ENCODE measurements at regions not wholly inside any gene's neighbourhood (a gene's known extent, or its start where the extent isn't known, plus 50 kb on each side); places are given as distances from the start of the nearest gene placed in this dataset.

DNA sequence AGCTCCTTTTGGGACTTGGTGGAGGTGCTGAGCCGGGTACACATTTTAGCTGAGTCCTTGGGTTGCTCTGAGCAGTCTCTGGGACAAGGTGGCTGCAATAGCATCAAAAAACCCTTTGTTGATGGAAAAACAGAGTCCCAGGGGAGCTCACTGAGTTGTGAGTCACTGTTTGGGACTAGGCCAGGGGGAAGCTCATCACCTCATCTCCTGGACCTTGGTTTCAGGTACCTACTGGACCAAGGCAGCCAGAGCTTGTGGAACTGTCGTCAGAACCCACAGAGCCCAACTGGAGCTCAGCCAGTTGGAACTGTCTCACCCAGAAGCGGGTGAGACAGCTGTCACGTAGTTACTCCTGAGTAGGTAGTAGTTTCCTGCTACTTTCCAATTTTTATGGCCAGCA, 146.7 kb downstream of the HLX start:
- TF ChIP-seq, protein P1, sequence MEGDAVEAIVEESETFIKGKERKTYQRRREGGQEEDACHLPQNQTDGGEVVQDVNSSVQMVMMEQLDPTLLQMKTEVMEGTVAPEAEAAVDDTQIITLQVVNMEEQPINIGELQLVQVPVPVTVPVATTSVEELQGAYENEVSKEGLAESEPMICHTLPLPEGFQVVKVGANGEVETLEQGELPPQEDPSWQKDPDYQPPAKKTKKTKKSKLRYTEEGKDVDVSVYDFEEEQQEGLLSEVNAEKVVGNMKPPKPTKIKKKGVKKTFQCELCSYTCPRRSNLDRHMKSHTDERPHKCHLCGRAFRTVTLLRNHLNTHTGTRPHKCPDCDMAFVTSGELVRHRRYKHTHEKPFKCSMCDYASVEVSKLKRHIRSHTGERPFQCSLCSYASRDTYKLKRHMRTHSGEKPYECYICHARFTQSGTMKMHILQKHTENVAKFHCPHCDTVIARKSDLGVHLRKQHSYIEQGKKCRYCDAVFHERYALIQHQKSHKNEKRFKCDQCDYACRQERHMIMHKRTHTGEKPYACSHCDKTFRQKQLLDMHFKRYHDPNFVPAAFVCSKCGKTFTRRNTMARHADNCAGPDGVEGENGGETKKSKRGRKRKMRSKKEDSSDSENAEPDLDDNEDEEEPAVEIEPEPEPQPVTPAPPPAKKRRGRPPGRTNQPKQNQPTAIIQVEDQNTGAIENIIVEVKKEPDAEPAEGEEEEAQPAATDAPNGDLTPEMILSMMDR (IDR thresholded peaks at IDR 0.05), result no peak
- no peak for TF ChIP-seq POLR2A (IDR thresholded peaks at IDR 0.05)

Data from thyroid gland (tissue), 4 donors.